HG03439 (cell line): ENCODE measurements at regions not wholly inside any gene's neighbourhood (a gene's known extent, or its start where the extent isn't known, plus 50 kb on each side); places are given as distances from the start of the nearest gene placed in this dataset.

Source experiments
- ATAC-seq: cut with Tn5 transposase; IDR thresholded peaks from one replicate; pipeline ENCODE4 v1.9.1; 2021; ENCODE audit warnings: mild to moderate bottlenecking, moderate library complexity; ENCODE audit not compliant: unreplicated experiment

DNA sequence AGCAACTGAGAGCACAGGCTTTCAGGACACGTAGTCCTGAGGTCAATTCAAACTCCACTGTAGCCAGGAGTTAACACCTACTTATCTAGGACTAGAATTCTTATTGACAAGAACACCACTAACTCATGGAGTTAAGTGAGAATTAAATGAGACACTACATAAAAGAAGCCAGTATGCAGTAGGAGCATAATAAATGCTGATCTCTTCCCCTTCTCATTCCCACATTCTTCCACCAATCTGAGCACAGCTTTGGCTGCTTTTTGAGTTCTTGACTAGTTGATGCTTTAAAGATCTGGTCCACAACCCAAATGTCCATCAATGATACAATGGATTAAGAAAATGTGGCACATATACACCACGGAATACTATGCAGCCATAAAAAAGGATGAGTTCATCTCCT, 55.2 kb downstream of the TTC32 start:
- no peak for ATAC-seq

DNA sequence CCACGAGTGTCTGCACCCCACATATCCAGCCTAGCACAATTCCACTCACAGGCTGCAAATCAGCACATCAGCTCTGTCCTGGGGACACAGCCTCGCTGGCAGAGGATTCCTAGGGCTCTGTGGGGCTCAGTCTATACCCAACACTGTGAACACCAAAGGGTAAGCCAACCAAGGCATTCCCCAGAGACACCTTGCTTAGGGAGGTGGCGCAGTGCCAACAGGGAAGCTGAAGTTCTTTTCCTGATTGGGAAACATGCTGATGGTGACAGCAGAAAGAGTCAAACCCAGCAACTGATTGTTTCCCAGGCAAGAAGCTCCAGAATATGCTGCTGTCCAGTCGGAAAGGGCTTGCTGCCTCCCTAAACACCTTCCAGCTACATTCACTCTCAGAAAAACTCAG, 55.8 kb downstream of the TTC32 start:
- ATAC-seq = no peak

DNA sequence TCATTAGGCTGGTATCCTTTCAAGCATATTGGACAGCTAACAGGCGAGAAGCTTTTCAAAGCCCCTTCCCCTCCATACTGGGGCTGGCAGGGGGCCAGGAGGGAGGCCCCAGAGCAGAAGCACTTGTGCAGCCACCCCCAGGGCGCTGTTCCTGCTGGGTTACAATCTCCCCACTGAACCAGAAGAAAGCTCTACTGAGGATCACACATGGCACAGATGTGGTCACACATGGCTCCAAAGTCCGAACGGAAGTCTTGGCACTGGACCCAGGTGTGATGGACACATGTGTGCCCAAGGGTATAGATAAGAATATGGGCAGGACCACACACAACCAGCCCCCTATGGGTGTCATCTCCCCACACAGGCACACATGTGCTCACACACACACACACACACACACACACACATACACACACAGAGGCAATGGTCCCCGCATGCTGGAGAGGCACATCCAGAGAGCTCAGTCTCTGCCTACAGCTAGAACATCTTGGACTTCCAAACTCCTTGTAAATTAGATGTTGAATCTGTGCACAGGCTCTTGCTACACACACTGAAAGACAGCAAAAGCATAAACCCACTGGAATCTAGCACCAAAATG, 56.4 kb downstream of the TTC32 start:
- no peak for ATAC-seq

DNA sequence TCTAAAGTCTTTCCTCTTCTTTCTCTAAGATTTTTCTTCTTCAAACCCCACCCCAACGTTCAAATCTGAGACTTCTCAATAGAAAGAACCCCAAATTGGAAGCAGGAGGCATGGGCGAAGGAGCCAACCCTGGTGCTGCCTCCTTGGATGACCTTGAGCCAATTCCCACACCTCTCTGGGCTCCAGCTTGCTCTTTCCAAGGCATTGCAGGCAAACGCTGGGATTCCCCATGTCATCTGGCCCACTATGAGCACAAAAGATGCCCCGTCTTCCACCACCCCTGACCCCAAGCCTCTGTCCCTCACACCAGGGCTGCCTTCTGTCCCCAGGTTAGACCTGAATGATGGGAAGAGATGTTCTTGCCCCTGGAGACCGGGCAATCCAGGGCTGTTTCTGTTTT, 57.0 kb downstream of the TTC32 start:
- ATAC-seq = no peak

DNA sequence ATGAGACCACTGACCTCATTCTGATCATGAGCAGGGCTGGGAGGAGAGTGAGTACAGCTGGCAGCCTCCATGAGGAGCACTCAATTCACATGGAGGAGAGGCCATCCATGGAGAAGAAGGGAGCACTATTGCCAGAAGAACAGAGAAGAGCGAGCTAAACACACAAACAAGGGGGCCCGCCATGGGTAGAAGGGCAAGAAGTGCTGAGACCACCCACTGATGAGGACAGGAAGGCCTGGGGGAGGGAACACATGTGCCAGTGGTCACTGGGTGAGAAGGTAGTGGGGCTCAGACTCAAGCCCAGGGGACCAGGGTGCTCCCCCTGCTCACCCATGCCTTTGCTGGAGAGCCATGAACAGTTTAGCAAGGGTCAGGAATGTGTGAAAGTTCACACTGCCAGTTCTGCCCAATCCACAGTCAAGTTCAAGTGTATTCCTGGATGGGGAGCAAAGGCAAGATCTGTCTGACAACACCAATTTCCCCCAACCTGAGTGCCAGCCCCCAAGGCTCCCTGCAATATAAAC, 57.7 kb downstream of the TTC32 start:
- no peak for ATAC-seq

DNA sequence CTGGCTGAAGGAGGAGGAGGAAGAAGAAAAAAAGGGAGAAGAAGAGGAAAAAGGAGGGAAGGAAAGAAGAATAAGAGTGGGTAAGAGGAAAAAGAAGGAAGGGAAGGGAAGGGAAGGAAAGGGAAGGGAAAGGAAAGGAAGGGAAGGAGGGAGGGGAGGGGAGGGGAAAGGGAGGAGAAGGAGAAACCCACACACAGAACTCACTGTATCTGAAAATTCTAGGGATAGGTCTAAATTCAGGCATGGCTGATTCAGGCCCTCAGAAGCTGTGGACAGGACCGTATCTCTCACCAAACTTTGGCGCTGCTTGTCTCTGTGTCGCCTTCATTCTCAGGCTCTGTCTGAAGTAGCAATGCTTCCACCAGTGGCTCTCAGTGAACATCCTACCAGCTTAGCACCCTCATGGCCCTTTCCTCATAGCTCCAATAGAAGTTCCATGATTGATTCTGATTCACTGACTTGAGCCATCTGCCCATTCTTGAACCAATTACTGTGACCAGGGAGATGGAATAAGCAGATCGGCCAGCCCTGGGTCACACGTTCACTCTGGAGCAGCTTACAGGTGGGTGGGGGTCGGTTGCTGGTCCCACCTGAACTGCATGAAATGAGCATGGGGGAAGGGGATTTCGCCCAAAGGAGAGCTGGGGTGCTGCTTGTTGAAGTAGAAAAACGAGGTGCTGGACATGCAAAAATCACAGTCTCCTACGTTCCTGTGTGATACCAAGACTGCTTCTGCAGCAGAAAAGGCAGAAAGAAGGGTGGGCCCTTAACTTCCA, 59.7 kb downstream of the TTC32 start:
- ATAC-seq = no peak

DNA sequence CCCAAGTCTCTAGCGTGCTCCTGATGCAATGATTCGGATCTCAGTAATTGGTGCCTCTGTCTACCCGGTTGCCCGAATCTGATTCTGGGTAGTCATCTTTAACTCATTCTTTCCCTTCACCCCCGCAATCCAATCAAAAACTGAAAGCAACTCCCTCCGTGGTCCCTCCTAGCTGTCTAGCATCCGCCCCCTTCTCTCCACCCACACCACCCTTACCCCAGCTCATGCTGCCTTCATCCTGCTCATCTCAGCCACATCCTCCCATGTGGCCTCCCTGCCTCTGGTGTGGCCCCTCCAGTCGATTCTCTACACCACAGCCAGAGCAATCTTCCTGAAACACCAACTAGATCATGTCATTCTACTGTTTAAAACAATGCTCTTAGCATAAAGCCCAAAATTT, 62.3 kb downstream of the TTC32 start:
- no peak for ATAC-seq

DNA sequence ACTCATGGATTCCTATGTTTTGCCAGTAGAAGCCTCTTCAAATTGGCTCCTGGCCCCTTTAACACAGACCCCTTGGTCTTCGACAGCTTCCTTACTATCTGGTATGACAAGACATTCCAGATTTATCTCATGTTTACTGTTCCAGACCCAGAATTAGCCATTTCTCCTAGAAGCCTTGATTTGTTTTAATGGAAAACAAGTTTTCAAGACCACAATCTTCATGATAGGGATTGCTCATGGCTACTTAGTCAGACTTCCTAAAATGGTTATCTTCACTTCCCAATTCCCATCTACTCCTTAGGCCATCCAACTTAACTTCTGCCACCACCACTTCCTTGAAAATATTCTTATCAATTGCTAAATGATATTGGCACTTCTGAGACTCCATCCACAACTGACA, 63.2 kb downstream of the TTC32 start:
- ATAC-seq = no peak

DNA sequence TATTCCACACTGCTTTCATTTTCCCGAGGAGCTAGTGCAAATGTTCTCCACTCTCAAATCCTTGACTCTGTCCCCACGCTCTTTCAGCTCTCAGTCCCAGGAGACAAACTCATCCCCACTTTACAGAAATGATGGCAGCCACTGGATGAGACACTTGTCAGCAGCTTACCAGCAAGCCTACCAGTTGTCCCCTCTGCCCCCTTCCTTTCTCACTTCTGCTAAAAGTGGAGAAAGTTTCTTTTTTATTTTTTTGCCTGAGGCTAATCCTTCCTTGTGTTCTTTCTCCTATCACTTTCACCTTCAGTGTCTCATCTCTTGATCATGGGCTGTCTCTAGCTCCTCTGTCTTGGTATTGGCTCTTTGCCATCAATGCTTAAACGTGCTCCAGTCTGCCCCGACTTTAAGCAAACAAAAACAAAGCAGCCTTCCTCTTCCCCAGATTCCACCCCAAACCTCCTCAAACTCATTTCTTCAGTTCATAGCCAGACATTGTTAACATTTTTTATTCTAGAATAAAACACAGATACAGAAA, 64.5 kb downstream of the TTC32 start:
- no peak for ATAC-seq

DNA sequence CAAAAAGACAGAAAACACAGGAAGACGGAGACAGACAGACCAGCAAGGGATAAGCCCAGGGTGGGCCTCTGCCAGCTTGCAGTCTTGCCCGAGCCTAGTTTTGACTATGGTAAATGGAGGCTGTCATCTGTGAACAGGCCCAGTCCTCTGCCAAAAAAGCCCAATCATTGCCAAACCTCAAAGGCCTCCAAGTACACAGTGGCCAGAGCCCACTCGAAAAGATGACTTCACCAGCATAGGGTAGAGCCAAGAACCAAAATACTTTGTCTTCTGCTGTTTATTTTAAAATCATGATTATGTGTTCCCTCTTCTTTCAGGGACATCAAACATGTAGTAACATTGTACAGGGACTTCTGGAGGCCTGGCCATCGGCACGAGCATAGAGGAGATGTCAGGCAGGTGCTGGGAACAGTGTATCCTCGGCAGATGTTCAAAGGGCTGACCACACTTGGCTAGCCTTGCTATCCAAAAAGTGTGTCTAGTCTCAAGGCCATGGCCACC, 66.0 kb downstream of the TTC32 start:
- ATAC-seq = no peak

DNA sequence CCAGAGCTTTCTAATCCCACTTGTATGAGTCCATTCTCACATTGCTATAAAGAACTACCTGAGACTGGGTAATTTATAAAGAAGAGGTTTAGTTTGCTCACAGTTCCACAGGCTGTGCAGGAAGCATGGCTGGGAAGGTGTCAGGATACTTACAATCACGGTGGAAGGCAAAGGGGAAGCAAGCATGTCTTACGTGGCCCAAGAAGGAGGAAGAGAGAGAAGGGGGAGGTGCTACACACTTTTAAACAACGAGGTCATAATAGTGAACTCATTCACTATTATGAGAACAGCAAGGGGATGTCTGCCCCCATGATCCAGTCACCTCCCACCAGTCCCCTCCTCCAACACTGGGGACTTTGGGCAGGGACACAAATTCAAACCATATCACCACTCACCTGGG, 67.8 kb downstream of the TTC32 start:
- no peak for ATAC-seq

DNA sequence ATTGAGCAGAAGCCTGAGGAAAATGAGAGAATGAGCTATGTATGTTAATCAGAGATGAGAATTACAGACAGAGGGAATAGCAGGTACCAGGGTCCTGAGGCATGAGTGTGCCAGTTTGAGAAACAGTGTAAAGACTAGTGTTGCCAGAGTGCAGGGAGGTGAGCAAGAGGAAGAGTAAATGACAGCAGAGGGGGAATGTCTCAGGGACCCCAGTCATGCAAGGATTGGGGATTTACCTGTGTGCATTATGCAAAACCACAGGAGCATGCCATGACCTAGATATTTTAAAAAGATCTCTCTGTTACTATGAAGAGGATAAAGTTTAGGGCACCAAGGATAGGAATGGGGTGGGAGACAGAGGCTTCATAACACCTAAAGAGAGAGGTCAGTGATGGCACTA, 72.1 kb downstream of the TTC32 start:
- no peak for ATAC-seq

DNA sequence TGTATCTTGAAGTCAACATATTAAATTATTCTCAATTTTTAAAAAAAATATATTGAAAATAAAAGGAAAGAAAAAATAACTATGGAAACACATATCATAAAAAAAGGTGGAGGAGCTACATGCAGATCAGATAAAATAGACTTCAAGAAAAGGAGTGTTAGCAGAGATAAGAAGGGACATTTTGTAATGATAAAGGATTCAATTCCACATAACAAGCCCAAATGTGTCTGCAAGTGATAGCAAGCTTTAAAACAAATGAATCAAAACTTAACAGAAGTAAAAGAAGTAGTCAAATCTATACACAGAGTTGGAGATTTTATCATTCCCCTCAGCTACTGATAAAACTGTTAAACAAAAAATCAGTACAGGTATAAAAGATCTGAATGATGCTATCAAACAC, 74.9 kb downstream of the TTC32 start:
- no peak for ATAC-seq

DNA sequence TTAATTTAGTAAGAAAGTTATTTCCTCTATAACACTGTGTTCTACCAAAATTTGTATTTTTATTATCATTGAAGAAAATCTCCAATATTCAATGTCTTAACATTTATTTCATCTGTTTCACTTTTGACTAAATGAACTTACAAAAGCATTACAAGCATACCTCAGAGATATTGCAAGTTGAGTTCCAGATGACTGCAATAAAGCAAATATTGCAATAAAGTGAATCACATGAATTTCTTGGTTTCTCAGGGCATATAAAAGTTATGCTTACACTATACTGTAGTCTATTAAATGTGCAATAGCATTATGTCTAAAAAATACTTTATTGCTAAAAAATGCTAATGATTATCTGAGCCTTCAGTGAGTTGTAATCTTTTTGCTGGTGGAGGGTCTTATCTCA, 78.3 kb downstream of the TTC32 start:
- no peak for ATAC-seq

DNA sequence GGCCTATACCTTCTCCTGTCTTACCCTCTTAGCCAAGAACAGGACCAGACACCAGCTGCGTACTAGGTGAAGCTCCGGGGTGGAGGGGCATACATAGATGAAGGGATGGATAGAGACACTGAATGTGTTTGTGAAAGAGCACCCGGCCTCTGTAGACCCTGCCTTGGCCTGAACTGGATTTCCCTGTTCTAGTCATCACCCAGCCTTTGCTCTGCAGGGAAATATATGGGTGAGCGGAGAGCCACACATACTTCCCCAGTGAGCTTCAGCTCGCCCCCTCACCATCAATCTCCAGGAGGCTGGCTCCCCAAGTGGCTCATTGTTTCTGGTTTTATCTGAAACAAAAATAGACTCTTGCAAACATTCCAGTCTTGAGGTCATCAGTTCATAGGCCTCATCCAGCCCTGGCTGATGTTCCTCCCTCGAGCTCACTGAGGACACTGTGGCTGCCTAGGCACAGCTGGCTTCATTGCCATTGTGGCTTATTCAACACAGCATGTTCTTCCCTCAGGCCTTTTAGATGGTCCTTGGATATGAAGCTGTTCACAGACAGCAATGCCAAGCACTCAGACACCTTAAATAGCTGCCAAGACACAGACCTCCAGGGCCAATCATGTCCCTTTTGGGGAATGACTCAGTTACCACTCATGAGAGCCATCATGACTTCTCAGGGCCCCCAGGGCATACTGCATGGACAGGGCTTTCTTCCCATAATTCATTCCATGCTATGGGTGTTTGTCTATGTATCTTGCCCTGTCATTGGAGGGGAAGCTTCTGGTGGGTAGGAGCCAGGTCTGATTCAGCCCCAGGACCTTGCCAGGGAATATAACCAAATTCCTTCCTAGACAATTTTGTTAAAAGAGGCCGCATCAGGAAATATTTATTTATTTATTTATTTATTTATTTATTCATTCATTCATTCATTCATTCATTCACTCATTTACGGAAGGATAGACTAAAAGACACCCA, 82.4 kb downstream of the TTC32 start:
- no peak for ATAC-seq

DNA sequence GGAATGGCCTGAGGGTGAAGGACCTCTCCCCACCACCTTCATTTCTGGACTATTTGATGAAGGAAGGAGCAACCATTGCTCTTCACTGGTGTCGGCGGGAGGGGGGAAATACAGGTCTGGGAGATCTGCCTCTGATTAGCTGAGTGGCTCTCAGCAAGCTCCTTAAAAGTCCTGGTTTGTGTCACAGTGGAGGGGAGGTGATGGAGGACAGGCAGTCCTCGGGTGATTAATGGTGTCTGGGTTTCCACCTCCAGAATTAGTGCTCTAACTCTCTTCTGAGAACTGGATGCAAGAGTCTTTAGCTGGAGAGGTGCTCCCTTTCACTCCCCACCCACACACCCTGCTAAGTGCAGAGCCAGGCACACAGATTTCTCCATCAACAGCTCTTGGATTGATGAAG, 83.2 kb downstream of the TTC32 start:
- no peak for ATAC-seq

DNA sequence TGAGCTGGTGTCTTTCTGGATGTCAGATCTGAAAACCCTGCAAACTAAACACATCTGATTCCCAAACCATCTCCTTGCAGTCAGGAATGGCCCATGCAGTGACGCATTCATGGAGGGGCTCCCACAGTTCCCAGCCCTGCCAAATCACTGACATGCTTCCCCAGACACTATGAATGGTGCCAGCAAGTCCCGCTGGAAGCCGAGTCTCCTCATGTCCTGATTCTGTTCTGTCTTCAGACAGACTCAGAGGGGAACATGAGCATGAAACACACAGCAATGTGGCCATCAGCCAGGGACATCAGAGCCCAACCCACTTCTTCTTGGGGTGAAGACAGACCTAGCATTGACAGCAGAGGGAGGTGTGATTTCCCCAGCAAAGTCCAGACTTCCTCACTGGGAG, 83.7 kb downstream of the TTC32 start:
- no peak for ATAC-seq

DNA sequence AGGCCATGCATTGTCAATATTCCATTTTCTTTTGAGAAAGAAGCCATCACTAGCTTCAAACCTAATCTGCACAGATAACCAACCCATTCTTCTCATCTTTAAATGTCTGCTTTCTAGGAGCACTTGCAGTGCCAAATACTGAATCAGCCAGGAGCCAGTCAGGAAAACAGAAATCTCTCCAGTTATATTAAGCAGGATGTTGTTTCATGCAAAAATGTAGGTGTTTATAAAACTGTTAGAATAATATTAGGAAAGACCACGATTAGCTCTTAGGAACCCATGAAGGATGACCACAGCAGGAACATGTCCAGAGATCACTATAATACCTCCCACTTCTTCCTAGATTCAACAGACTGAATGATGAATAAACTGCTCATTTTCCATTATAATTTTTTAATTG, 86.0 kb downstream of the TTC32 start:
- ATAC-seq = no peak

DNA sequence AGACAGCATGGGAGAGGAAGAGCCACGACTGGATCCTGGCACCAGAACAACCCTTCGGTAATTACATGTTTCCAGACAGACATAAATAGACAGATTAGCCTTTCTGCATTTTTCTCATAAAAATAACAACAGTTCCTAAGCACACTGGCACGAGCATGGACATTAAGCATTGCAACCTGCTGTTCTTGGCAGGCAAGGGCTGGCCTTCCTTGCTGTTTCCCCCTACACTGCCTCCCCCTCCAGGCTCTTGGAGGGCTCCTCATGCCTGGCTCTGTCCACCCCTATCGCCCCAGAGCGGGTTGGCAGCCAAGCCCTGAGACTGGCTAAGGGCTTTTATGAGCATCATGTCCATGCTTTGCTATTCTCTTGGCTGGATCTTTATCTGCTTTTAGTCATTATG, 89.6 kb downstream of the TTC32 start:
- no peak for ATAC-seq

DNA sequence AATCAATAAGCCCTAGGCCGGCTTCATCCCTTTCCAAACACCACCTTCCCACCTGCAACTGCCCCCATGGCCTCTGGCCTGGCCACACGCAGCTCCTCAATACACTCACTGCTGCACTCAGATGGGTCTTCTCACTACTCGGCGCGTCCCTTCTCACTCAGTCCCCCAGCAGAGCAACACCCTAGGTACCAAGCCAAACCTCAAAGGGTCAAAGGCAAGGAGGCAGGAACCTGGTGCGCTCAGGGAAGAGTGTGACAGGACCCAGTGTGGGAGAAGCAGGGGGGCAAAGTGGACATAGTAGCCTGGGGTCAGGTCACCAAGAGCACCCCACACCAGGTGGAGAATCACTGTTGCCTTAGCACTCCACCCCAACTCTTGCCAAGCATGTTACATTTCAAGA, 90.6 kb downstream of the TTC32 start:
- no peak for ATAC-seq

DNA sequence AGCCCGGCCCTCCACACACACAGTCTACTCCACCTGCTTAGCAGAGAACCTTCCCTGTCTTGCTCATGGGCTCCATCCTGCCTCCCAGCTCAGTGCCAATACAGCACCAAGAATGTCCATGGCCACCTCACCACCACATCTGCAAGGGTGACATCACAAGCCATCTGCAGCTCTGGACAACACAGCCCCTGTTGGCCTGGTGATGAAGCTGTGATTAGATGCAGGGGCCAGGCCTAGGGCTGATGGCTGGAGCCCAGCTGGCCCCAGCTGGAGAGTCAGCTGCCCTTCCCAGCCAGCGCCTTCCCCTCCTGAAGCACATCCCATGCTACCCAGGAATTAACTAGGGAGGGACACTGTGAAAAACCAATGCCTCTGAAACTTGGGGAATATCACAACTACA, 91.1 kb downstream of the TTC32 start:
- no peak for ATAC-seq
